Fibroblast of lung (primary cell): ENCODE measurements at regions not wholly inside any gene's neighbourhood (a gene's known extent, or its start where the extent isn't known, plus 50 kb on each side); places are given as distances from the start of the nearest gene placed in this dataset.

ENCODE experiments used
- DNase-seq, 2 donors: peaks; one replicate each; pipeline versions ENCODE4 v3.0.0 to v3.0.0-alpha.2; 2010; ENCODE audit warnings: low read depth in 2 of 2
- H2AFZ ChIP-seq: 2 replicates; pipeline ENCODE4 v1.5.1; 2012; ENCODE audit warnings: low read length, control low read depth, inconsistent platforms
- H3K27ac ChIP-seq: 2 replicates; pipeline ENCODE4 v1.5.1; 2011; ENCODE audit warnings: low read length, control low read depth; ENCODE audit not compliant: insufficient read depth
- H3K27me3 ChIP-seq: 2 replicates; pipeline ENCODE4 v1.5.1; 2011; ENCODE audit warnings: mild to moderate bottlenecking, low read length; ENCODE audit not compliant: control insufficient read depth, insufficient read depth
- H3K36me3 ChIP-seq: 2 replicates; pipeline ENCODE4 v1.5.1; 2011; ENCODE audit warnings: low read length; ENCODE audit not compliant: control insufficient read depth, insufficient read depth
- H3K4me1 ChIP-seq: 2 replicates; pipeline ENCODE4 v1.5.1; 2011; ENCODE audit warnings: low read length; ENCODE audit not compliant: control insufficient read depth, insufficient read depth; ENCODE audit errors: extremely low read depth
- H3K4me2 ChIP-seq: 2 replicates; pipeline ENCODE4 v1.5.1; 2011; ENCODE audit warnings: low read length, control low read depth; ENCODE audit not compliant: insufficient read depth; ENCODE audit errors: extremely low read depth
- H3K4me3 ChIP-seq, 4 experiments: fragments of 200-600 bp in 1 of 4; sonication (generic) in 1 of 4; replicated peaks in 1 of 4; 2 replicates each; pipeline ENCODE4 v1.5.1; 2011 to 2016; ENCODE audit warnings: low read length in 4 of 4, low read depth in 3 of 4, mild to moderate bottlenecking in 3 of 4, control low read depth in 2 of 4, inconsistent platforms in 1 of 4, mixed read lengths in 1 of 4; ENCODE audit not compliant: insufficient read depth in 1 of 4; ENCODE audit errors: control extremely low read depth in 1 of 4
- H3K79me2 ChIP-seq: 2 replicates; pipeline ENCODE4 v1.5.1; 2012; ENCODE audit warnings: mild to moderate bottlenecking, low read length, inconsistent platforms; ENCODE audit not compliant: control insufficient read depth, insufficient read depth
- H3K9ac ChIP-seq: 2 replicates; pipeline ENCODE4 v1.5.1; 2011; ENCODE audit warnings: mild to moderate bottlenecking, low read length, control low read depth; ENCODE audit not compliant: insufficient read depth
- H3K9me3 ChIP-seq: 2 replicates; pipeline ENCODE4 v1.5.1; 2012; ENCODE audit warnings: low read depth, low read length; ENCODE audit not compliant: control insufficient read depth, insufficient read depth
- H4K20me1 ChIP-seq: 2 replicates; pipeline ENCODE4 v1.5.1; 2011; ENCODE audit warnings: low read length; ENCODE audit not compliant: control insufficient read depth, insufficient read depth; ENCODE audit errors: extremely low read depth
- EZH2 ChIP-seq: IDR thresholded peaks from 2 replicates; pipeline ENCODE4 v1.5.1; 2012; ENCODE audit warnings: low read length, control low read depth, mild to moderate bottlenecking; ENCODE audit errors: missing control alignments
- TF ChIP-seq, protein P1 (sequence below), 2 donors: IDR thresholded peaks in 1 of 2; conservative IDR thresholded peaks in 1 of 2; 1 replicate in 1 of 2; 2 replicates in 1 of 2; pipeline ENCODE4 v1.5.1; 2011 to 2012; ENCODE audit warnings: low read length in 2 of 2, control low read depth in 1 of 2, inconsistent platforms in 1 of 2, low read depth in 1 of 2, mild to moderate bottlenecking in 1 of 2

GRCh38 chr22:48301908-48302307, 1525.8 kb downstream of the BRD1 start:
- Histone ChIP-seq H4K20me1 (no peaks in the 10 kb centered on the region), H2AFZ (no peak overlapping the region), H3K27me3 (no peaks in the 10 kb centered on the region), H3K36me3 (no peaks in the 10 kb centered on the region), H3K27ac (no peak overlapping the region), H3K79me2 (no peaks in the 10 kb centered on the region), H3K9ac (no peak overlapping the region), H3K4me1 (no peaks in the 10 kb centered on the region), H3K9me3 (no peaks in the 10 kb centered on the region), H3K4me2 (no peak overlapping the region), H3K4me3 (no peak overlapping the region)
- no peak for TF ChIP-seq EZH2
- TF ChIP-seq, protein P1, sequence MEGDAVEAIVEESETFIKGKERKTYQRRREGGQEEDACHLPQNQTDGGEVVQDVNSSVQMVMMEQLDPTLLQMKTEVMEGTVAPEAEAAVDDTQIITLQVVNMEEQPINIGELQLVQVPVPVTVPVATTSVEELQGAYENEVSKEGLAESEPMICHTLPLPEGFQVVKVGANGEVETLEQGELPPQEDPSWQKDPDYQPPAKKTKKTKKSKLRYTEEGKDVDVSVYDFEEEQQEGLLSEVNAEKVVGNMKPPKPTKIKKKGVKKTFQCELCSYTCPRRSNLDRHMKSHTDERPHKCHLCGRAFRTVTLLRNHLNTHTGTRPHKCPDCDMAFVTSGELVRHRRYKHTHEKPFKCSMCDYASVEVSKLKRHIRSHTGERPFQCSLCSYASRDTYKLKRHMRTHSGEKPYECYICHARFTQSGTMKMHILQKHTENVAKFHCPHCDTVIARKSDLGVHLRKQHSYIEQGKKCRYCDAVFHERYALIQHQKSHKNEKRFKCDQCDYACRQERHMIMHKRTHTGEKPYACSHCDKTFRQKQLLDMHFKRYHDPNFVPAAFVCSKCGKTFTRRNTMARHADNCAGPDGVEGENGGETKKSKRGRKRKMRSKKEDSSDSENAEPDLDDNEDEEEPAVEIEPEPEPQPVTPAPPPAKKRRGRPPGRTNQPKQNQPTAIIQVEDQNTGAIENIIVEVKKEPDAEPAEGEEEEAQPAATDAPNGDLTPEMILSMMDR (conservative IDR thresholded peaks at IDR 0.05 in 1 of 2, IDR thresholded peaks at IDR 0.05 in 1 of 2; ENCODE audit: low read depth in 1 of 2, low read length in 2 of 2): no peak
- no peak for DNase-seq

GRCh38 chr22:48301421-48301820, 1526.3 kb downstream of the BRD1 start:
- no peak overlapping the region for H3K4me2 ChIP-seq
- TF ChIP-seq EZH2: no peak
- TF ChIP-seq, protein P1 (conservative IDR thresholded peaks at IDR 0.05 in 1 of 2, IDR thresholded peaks at IDR 0.05 in 1 of 2; ENCODE audit: low read depth in 1 of 2, low read length in 2 of 2): no peak
- no peaks in the 10 kb centered on the region for H4K20me1 ChIP-seq
- H3K27me3 ChIP-seq: no peaks in the 10 kb centered on the region
- H3K27ac ChIP-seq: no peak overlapping the region
- no peak for DNase-seq
- H3K36me3 ChIP-seq: no peaks in the 10 kb centered on the region
- H3K4me1 ChIP-seq: no peaks in the 10 kb centered on the region
- no peak overlapping the region for H3K9ac ChIP-seq
- H3K4me3 ChIP-seq: no peak overlapping the region
- H2AFZ ChIP-seq: no peak overlapping the region
- H3K79me2 ChIP-seq: no peaks in the 10 kb centered on the region
- H3K9me3 ChIP-seq: no peaks in the 10 kb centered on the region

DNA sequence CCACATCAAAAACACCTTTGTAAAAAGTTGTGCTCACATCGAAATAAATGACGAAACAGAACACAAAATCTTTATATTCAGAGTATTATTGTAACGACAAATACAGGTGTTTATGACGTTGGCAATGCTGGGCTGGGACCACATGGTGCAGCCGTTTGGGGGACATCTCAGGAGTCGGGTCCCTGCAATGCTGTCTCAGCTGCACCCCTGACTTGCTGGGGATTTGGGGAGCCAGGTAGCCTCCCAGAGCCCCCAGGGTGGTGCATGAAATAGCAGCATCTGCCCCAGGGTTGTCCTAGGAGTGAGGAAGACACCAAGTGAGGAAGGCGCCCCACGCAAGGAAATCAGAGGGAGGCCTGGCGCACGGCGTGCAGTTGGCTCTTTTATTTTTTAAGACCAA, 1526.8 kb downstream of the BRD1 start:
- H3K36me3 ChIP-seq: no peaks in the 10 kb centered on the region
- H3K9me3 ChIP-seq: no peaks in the 10 kb centered on the region
- no peak for TF ChIP-seq EZH2
- TF ChIP-seq, protein P1 (conservative IDR thresholded peaks at IDR 0.05 in 1 of 2, IDR thresholded peaks at IDR 0.05 in 1 of 2; ENCODE audit: low read depth in 1 of 2, low read length in 2 of 2): no peak

More for the DNA sequence above, 1526.8 kb downstream of the BRD1 start:
- Histone ChIP-seq H3K27me3 (no peaks in the 10 kb centered on the region), H3K9ac (no peak overlapping the region), H4K20me1 (no peaks in the 10 kb centered on the region), H3K79me2 (no peaks in the 10 kb centered on the region), H3K4me3 (no peak overlapping the region), H3K4me2 (no peak overlapping the region), H3K27ac (no peak overlapping the region), H3K4me1 (no peaks in the 10 kb centered on the region), H2AFZ (no peak overlapping the region)
- no peak for DNase-seq
